ENCODE measurements at regions not wholly inside any gene's neighbourhood (a gene's known extent, or its start where the extent isn't known, plus 50 kb on each side); places are given as distances from the start of the nearest gene placed in this dataset.

GRCh38 chr6:120147071-120147871 is 797.7 kb upstream of the MAN1A1 start:
- TF ChIP-seq CREM (CRISPR knock-in tag; IDR thresholded peaks at IDR 0.05) (no peak), FOXK1 (CRISPR knock-in tag; IDR thresholded peaks at IDR 0.05) (no peak), ZNF671 (CRISPR knock-in tag; IDR thresholded peaks at IDR 0.05) (no peak), PRDM15 (CRISPR knock-in tag; IDR thresholded peaks at IDR 0.05) (no peak)
